ENCODE measurements at regions not wholly inside any gene's neighbourhood (a gene's known extent, or its start where the extent isn't known, plus 50 kb on each side); places are given as distances from the start of the nearest gene placed in this dataset.
A peak's percentile ranks its signal among the peaks of the same experiment; 100 is the strongest.

GRCh38 chr2:2839782-2840531, 508.9 kb upstream of the MYT1L start:
- Histone ChIP-seq H3K27ac (ENCODE audit: low read depth, low read length) (no peak overlapping the region), H3K9ac (ENCODE audit: extremely low read depth, low read length, poor library complexity, severe bottlenecking) (no peak overlapping the region), H3K36me3 (ENCODE audit: control insufficient read depth, insufficient read depth, low read length) (no peaks in the 10 kb centered on the region), H3K27me3 (ENCODE audit: control insufficient read depth, insufficient read depth, low read length, poor library complexity, severe bottlenecking) (no peaks in the 10 kb centered on the region), H3K9me3 (ENCODE audit: control insufficient read depth, low read length) (peaks cover 3% of the 10 kb centered on the region), H3K4me1 (ENCODE audit: control insufficient read depth, insufficient read depth, low read length) (no peaks in the 10 kb centered on the region), H3K4me3 (ENCODE audit: low read length) (no peak overlapping the region)
- Mint-ChIP-seq H3K27me3 (ENCODE audit: insufficient read depth) (peaks cover 2% of the 10 kb centered on the region), H3K27ac (no peak overlapping the region), H3K4me3 (no peak overlapping the region), H3K36me3 (ENCODE audit: low read depth) (no peaks in the 10 kb centered on the region), H3K4me1 (no peaks in the 10 kb centered on the region), H3K9me3 (peaks cover 2% of the 10 kb centered on the region)
- 90 to 98% methylated on average over 9 to 13 of the region's 13 CpGs for WGBS, 2 experiments (ENCODE audit: insufficient coverage in 1 of 2, insufficient read length in 1 of 2)
- DNase-seq: peak; percentile 22
- TF ChIP-seq, protein P1, sequence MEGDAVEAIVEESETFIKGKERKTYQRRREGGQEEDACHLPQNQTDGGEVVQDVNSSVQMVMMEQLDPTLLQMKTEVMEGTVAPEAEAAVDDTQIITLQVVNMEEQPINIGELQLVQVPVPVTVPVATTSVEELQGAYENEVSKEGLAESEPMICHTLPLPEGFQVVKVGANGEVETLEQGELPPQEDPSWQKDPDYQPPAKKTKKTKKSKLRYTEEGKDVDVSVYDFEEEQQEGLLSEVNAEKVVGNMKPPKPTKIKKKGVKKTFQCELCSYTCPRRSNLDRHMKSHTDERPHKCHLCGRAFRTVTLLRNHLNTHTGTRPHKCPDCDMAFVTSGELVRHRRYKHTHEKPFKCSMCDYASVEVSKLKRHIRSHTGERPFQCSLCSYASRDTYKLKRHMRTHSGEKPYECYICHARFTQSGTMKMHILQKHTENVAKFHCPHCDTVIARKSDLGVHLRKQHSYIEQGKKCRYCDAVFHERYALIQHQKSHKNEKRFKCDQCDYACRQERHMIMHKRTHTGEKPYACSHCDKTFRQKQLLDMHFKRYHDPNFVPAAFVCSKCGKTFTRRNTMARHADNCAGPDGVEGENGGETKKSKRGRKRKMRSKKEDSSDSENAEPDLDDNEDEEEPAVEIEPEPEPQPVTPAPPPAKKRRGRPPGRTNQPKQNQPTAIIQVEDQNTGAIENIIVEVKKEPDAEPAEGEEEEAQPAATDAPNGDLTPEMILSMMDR (conservative IDR thresholded peaks at IDR 0.05): no peak

GRCh38 chr2:2839393-2839781, 508.3 kb upstream of the MYT1L start:
- H3K27ac ChIP-seq (ENCODE audit: low read depth, low read length): no peak overlapping the region
- Mint-ChIP-seq H3K36me3 (ENCODE audit: low read depth) (no peaks in the 10 kb centered on the region), H3K4me1 (no peaks in the 10 kb centered on the region), H3K27me3 (ENCODE audit: insufficient read depth) (peaks cover 2% of the 10 kb centered on the region), H3K9me3 (no peaks in the 10 kb centered on the region), H3K27ac (no peak overlapping the region), H3K4me3 (no peak overlapping the region)
- WGBS, 2 experiments (ENCODE audit: insufficient coverage in 1 of 2, insufficient read length in 1 of 2): 84 to 86% methylated on average over 4 to 7 of the region's 7 CpGs
- no peaks in the 10 kb centered on the region for H3K36me3 ChIP-seq (ENCODE audit: control insufficient read depth, insufficient read depth, low read length)
- no peak overlapping the region for H3K9ac ChIP-seq (ENCODE audit: extremely low read depth, low read length, poor library complexity, severe bottlenecking)
- no peaks in the 10 kb centered on the region for H3K27me3 ChIP-seq (ENCODE audit: control insufficient read depth, insufficient read depth, low read length, poor library complexity, severe bottlenecking)
- TF ChIP-seq, protein P1 (conservative IDR thresholded peaks at IDR 0.05): no peak
- no peaks in the 10 kb centered on the region for H3K4me1 ChIP-seq (ENCODE audit: control insufficient read depth, insufficient read depth, low read length)
- peak; percentile 19 for DNase-seq
- H3K9me3 ChIP-seq (ENCODE audit: control insufficient read depth, low read length): no peaks in the 10 kb centered on the region
- no peak overlapping the region for H3K4me3 ChIP-seq (ENCODE audit: low read length)

GRCh38 chr2:2838548-2838845, 507.4 kb upstream of the MYT1L start:
- TF ChIP-seq, protein P1 (conservative IDR thresholded peaks at IDR 0.05): no peak
- H3K9ac ChIP-seq (ENCODE audit: extremely low read depth, low read length, poor library complexity, severe bottlenecking): no peak overlapping the region
- H3K27me3 Mint-ChIP-seq (ENCODE audit: insufficient read depth): peaks cover 2% of the 10 kb centered on the region
- no peak overlapping the region for H3K4me3 Mint-ChIP-seq
- no peaks in the 10 kb centered on the region for H3K27me3 ChIP-seq (ENCODE audit: control insufficient read depth, insufficient read depth, low read length, poor library complexity, severe bottlenecking)
- no peaks in the 10 kb centered on the region for H3K9me3 Mint-ChIP-seq
- no peak overlapping the region for H3K27ac ChIP-seq (ENCODE audit: low read depth, low read length)
- 93% methylated on average over 3 of the region's 3 CpGs for WGBS, 2 experiments (ENCODE audit: insufficient coverage in 1 of 2, insufficient read length in 1 of 2)
- H3K27ac Mint-ChIP-seq: no peak overlapping the region
- H3K36me3 ChIP-seq (ENCODE audit: control insufficient read depth, insufficient read depth, low read length): no peaks in the 10 kb centered on the region
- no peak for DNase-seq
- H3K4me1 Mint-ChIP-seq: no peaks in the 10 kb centered on the region
- H3K4me3 ChIP-seq (ENCODE audit: low read length): no peak overlapping the region
- no peaks in the 10 kb centered on the region for H3K36me3 Mint-ChIP-seq (ENCODE audit: low read depth)
- no peaks in the 10 kb centered on the region for H3K9me3 ChIP-seq (ENCODE audit: control insufficient read depth, low read length)
- no peaks in the 10 kb centered on the region for H3K4me1 ChIP-seq (ENCODE audit: control insufficient read depth, insufficient read depth, low read length)
